SH-SY5Y (cell line): ENCODE measurements at regions not wholly inside any gene's neighbourhood (a gene's known extent, or its start where the extent isn't known, plus 50 kb on each side); places are given as distances from the start of the nearest gene placed in this dataset.

Experiments used
- GATA2 ChIP-seq: IDR thresholded peaks from 2 replicates; pipeline ENCODE4 v1.6.1; 2011; ENCODE audit warnings: mild to moderate bottlenecking, low read depth, low read length
- GATA3 ChIP-seq: IDR thresholded peaks from 2 replicates; pipeline ENCODE4 v1.6.1; 2011; ENCODE audit warnings: low read depth, mild to moderate bottlenecking, low read length, moderate library complexity

DNA sequence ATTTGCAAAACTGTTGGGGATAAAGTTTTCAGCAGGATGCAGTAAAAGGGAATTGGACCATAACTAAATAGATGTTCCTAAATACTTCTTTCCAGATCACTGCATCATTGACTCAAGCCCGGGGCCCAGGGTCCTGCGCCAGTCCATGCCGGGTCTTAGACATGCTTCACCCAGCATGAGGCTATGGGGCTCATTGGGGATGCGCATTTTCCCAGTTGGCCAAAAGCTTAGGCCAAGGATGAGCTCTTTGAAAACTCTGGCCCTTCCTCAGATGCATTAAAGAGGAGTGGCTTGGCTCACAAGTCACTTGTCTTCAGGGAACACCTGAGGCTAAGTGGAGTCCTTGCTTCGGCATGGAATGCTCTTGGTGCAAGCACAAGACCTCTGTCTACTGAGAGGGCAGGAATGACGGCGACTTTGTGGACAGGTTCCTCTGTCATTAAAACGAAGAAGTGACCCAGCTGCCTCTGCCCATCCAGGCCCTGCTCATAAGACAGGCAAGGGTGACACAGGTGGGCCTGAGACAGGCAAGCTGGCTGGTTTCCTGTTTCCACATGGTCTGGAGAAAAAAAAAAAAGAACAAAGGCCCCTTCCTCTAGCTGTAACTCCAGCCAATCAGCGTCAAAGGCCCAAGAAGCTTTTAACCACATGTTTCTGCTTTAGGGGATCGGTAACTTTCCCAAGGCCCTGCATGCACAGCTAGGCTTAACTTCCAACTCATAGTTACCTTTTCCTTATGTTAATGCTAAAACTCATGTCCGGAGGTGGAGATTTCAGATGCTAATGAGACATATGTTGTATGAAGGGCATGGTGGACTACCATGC, 81.4 kb upstream of the CDH4 start:
- no peak for TF ChIP-seq GATA3
- no peak for TF ChIP-seq GATA2

DNA sequence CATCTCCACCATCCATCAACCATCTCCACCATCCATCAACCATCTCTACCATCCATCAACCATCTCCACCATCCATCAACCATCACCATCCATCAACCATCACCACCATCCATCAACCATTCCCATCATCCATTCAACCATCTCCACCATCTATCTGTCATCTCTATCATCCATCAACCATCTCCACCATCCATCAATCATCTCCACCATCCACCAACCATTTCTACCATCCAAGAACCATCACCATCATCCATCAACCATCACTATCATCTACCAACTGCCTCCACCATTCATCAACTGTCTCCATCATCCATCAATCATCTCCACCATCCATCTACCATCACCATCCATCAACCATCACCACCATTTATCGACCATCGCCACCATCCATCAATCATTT, 78.8 kb upstream of the CDH4 start:
- TF ChIP-seq GATA3 (no peak), GATA2 (no peak)

DNA sequence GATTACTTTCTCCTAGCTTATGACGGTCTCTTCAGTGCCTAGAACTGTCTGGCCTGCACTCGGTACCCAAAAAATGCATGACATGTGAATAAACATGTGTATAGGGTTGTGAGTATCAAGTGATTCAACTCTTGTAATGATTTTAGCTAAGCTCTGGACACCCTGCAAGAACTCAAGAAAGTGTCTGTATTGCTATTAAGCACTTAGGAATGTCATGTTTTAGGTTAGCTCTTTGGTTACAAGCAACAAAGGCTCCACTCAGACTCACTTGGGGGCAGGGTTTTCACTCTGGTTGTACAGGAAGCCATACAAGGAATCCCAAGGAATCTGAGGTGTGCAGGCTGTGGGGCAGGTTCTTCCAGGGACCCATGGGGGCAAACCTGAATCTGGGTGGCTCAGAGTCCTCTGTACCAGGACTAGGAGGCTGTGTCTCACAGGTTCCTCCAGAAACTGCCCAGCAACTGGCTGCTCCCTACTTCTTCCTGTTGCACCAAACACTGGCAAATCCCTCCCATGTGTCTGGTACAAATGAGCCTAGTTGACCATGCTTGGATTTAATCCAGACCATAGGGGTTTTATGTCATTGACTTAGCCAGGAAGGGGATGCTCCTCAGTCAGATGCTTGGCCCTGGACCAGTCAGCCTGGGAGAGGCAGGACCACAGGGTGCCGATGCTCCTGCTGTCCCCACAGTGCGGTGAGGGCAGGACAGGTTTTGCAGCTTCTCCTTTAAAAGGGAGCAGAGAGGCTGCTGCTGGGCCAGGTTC, 77.9 kb upstream of the CDH4 start:
- no peak for TF ChIP-seq GATA2
- TF ChIP-seq GATA3, result no peak

DNA sequence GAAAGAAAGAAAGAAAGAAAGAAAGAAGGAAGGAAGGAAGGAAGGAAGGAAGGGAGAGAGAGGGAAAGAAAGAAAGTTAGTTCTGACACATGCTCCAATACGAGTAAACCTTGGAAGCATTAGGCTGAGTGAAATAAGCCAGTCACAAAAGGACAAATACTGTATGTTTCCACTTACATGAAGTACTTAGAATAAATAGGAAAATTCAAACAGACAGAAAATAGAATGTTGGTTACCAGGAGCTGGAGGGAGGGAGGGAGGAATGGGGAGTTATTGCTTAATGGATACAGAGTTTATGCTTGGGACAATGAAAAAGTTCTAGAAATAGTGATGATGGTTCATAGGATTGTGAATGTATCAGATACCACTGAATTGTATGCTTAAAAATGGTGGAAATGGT, 75.2 kb upstream of the CDH4 start:
- no peak for TF ChIP-seq GATA3
- no peak for TF ChIP-seq GATA2

DNA sequence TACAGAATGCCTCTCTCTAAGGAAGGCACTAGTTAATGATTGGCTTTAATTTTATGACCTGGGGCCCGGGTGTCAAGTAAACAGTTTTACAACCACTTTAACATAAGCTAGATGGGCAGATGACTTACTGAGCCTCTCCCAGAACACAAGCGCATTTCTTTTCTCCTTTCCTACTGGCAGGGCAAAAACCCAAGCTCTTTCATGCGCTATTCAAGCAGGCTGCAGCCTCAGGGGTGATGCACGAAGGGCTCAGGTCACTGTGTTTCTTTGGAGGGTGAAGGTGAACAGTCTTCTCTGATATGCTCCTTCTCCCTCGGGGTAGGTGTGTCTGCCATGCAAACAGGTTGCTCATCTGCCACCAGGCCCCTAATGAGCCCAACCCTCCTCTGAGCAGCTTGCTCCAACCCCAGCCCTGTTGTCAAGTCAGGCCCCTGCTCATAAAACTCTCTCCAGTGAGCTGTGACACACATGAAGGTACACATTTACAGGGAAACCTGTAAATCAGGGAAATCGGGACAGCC, 73.5 kb upstream of the CDH4 start:
- no peak for TF ChIP-seq GATA2

DNA sequence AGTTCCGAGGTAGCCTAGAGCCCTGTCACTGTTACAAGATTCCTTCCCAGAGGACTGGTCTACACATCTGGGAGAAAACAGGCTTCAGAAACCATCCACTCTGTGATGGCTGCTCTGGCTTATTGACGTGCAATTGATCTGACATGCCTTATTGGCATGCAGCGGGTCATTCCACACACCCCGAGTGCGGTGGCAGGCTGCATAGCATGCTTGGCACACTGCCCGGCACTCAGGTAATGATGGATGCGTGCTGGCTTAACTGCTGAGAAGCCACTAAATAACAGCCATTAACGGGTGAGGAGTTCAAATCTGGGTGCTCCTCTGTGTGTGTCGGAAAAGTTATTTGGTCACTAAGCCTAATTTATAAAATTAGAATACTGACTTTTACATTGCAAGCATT, 67.9 kb upstream of the CDH4 start:
- TF ChIP-seq GATA3, result no peak
- TF ChIP-seq GATA2, result no peak

DNA sequence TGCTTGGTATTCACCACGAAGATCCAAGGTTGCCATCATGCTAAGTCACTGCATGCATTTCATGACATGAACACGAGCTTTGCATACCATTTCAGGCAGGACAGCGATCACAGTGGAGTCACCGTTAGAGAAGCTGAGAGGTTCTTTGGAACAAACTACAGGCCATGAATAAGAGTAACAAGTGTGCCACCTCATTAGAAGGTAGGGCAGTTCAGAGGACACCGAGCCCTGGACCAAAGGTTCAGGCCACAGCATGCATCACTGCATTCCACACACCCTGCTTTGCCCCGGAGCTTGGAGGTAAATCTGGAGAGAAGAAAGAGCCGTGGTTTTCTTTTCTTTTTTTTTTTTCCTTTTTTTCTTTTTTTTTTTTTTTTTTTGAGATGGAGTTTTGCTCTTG, 66.9 kb upstream of the CDH4 start:
- TF ChIP-seq GATA3 (no peak), GATA2 (no peak)

DNA sequence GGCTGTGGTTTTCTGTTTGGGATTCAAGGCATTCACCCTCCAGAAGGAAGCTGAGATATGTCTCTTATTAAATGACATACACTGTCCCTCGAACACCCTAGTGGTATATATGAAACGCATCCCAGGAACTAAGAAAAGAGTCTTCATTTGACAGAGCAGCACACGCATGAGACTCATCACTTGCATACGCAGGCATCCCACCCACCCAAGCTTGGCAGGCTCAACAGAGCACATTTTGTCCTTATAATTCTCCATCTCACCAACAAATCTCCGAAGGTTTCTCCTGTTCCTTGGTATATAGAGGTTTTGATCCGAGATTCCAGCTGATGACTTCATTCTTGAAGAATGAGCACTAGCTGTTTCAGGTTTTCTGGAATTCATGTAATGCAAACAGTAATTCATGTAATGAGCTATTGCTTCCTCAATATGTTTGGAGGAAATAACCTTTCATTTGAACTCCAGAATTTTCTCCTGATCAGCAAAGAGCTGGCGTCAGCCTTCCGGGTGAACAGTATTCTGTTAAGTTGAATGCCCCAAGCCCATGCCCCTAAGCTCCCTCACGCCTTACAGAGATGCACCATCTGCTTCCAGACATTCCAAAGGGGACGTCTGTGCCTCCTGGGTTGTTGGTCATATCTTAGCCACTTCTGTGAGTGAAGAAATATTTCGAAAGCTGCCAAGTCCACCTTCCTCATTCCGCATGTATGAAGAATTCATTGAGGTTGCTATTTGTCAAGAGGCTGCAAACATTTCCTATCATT, 66.0 kb upstream of the CDH4 start:
- TF ChIP-seq GATA3 (no peak), GATA2 (no peak)

DNA sequence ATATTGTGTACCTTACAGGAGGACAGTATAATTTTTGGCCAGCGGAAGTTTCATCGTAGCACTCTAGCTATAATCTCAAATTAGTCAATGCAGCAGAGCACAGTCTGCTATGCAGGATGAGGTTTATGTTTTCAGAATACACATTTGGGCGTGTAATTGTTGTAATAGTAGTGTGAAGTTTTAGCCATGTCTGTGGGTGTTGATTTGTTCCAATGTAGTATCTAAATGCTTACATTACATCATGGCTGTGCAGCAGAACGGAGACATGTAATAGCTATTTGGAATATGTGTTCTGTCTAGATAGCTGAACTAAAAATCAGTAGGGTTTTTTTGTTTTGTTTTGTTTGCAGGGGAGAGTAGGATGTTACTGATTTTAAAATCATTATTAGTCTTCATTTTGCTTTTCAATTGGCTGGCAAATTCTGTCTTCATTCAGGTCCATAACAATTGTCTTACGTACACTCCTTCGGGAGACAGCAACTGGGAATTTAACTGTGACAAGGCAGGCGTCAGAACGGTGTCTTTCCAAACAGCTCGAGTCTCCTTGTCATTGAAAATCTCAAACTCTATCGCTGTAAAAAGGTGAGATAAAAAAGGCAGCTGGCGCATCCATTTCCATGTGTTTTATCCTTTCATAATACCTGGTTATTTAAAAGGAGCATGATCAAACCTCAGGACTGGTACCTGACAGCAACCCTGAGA, 65.1 kb upstream of the CDH4 start:
- TF ChIP-seq GATA3 (no peak), GATA2 (no peak)

DNA sequence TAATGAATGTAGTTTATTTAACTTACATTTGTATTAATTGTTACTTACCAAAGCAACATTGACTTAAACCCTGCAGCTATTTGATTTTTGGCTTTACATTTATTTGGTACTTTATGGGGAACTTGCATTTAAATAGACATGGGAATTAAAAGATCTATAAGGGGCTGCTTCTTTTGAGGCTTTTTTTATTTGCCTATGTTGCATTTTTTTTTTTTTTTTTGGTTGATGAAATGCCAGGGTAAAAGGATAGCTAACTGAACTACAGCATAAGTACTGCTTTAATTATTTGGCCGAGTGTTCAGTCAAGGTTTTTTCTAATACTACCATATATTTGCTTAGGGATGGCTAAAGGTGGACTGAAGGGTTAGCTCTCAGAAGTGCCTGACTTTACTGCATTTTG, 62.5 kb upstream of the CDH4 start:
- no peak for TF ChIP-seq GATA2
- TF ChIP-seq GATA3, result no peak

DNA sequence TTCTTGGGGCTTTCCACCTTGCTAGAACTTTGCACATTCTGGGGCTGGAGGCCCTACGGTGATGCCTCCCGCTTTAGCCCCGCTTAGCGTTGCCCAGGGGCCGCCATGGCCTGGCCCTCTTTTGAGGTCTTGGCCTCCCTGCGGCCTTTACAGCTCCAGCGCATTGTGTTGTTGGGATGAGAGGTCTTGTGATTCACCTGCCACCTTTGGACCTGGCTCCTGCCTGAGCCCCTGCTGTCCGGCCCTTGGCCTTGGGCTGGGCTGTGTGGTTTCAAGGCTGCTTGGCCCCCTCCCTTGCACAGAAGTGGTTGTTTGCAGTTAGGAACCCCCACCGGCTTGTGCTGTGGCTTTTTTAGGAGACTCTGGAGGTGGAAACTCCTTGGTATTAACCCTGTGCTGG, 61.0 kb upstream of the CDH4 start:
- no peak for TF ChIP-seq GATA3

DNA sequence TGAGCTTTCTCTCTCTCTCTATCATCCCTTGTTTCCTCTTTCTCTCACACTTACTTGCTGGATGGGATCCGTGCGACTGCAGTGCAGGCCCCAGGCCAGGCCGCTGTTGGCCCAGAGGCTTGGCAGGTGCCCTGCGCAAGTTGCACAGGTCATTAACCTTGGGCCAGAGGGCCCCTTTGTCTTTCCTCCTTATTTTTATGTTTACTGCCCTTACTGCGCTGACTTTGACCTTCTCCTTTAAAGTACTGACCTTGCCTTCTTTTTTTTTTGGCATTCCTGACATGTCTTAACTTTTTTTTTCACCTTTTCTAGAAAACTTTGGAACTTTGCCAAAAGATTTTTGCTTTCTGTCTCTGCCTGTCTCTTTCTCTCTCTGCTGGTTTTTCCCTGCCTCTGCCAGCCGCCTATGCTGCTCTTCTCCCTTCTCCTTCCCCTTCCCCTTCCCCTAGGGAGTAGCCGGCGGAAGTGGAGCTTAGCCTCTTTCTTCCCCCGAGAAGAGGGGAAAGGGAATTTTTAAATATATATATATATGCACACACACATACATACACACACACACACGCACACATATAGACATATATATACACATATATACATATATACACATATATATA, 59.6 kb upstream of the CDH4 start:
- TF ChIP-seq GATA2 (no peak), GATA3 (no peak)

DNA sequence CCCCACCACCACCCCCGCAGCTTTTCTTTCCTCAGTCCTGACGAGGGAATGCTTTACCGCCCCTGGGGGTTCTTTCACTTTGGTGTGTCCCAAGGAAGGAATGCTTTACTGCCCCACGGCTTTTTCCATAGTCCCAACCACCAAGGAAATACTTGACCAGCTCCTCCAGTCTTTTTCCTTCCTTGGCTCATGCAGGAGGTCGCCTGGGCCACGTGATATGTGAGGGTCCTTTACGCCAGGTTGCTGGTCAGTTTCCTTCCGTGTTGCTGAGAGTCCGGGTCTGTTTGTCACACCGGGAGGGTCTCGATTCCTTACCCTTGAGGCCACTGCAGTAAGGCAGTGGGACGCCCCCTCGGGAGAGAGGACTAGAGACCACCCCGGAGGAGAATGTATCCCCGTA, 58.9 kb upstream of the CDH4 start:
- TF ChIP-seq GATA2, result no peak
- no peak for TF ChIP-seq GATA3
